ENCODE measurements at regions not wholly inside any gene's neighbourhood (a gene's known extent, or its start where the extent isn't known, plus 50 kb on each side); places are given as distances from the start of the nearest gene placed in this dataset.
"Not testable (repeated sequence)": the region's sequence is repeated elsewhere in the genome, so short reads cannot be mapped to it uniquely, and the experiment has no call there.

DNA sequence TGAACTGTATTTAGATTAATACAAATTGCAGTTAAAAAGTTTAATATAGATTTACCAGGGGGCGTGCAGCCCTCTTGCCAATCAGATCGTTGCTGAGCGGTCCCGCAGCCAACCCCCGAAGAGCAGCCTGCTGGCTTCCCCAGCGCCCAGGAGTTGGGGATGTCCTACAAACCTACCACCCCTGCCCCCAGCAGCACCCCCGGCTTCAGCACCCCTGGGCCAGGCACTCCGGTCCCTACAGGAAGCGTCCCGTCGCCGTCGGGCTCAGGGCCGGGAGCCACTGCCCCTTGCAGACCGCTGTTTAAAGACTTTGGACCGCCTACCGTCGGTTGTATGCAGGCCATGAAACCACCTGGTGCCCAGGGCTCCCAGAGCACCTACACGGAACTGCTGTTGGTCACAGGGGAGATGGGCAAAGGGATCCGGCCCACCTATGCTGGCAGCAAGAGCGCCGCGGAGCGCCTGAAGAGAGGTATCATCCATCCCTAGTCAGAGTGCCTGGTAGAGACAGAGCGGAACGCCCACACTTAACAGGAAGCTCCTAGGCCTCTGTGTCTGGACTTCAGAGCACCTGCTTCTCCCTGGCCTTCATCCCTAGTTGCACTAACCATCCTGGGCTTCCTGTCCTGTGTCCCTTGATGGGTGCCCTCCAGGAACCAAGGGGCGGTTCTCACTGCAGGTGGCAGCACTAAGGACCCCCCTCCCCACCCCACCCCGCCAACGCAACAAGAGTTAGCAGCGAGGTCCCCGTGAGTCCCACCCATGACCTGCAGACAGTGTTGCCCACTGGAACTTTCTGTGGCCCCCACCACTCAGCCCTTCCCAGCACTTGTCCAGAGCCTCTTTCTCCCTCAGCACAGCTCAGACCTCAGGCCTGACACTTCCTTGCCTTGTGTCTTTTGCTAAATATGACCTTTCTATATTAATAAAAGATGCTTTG lies 91.5 kb upstream of the ZNG1F start:
- TF ChIP-seq, protein P1, sequence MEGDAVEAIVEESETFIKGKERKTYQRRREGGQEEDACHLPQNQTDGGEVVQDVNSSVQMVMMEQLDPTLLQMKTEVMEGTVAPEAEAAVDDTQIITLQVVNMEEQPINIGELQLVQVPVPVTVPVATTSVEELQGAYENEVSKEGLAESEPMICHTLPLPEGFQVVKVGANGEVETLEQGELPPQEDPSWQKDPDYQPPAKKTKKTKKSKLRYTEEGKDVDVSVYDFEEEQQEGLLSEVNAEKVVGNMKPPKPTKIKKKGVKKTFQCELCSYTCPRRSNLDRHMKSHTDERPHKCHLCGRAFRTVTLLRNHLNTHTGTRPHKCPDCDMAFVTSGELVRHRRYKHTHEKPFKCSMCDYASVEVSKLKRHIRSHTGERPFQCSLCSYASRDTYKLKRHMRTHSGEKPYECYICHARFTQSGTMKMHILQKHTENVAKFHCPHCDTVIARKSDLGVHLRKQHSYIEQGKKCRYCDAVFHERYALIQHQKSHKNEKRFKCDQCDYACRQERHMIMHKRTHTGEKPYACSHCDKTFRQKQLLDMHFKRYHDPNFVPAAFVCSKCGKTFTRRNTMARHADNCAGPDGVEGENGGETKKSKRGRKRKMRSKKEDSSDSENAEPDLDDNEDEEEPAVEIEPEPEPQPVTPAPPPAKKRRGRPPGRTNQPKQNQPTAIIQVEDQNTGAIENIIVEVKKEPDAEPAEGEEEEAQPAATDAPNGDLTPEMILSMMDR (IDR thresholded peaks at IDR 0.05), result not testable (repeated sequence)
- TF ChIP-seq POLR2A (IDR thresholded peaks at IDR 0.05), result not testable (repeated sequence)

Data from adrenal gland (tissue), 5 donors.